ENCODE measurements at regions not wholly inside any gene's neighbourhood (a gene's known extent, or its start where the extent isn't known, plus 50 kb on each side); places are given as distances from the start of the nearest gene placed in this dataset.
"Not testable (repeated sequence)": the region's sequence is repeated elsewhere in the genome, so short reads cannot be mapped to it uniquely, and the experiment has no call there.

GRCh38 chr2:185393091-185393490, 345.5 kb upstream of the FSIP2 start:
- TF ChIP-seq CTCF (IDR thresholded peaks at IDR 0.05): no peak
- no peak for TF ChIP-seq POLR2A (IDR thresholded peaks at IDR 0.05)
- DNase-seq: no peak
- intact Hi-C loops (cut with DNase I; ENCODE audit: low total_unique reads): no loop called here
- Histone ChIP-seq H3K27ac (no peak overlapping the region), H3K4me1 (no peaks in the 10 kb centered on the region), H3K36me3 (ENCODE audit: low read depth, missing control alignments) (no peaks in the 10 kb centered on the region), H3K4me3 (no peak overlapping the region), H3K27me3 (no peaks in the 10 kb centered on the region), H3K9me3 (no peaks in the 10 kb centered on the region)
- WGBS, 2 donors: 77 to 81% methylated on average over 5 of the region's 5 CpGs

GRCh38 chr2:185402474-185402873, 336.1 kb upstream of the FSIP2 start:
- H3K9me3 ChIP-seq: no peaks in the 10 kb centered on the region
- no peak overlapping the region for H3K27ac ChIP-seq
- 91 to 95% methylated on average over 1 of the region's 1 CpG for WGBS, 2 donors
- TF ChIP-seq CTCF (IDR thresholded peaks at IDR 0.05) (no peak), POLR2A (IDR thresholded peaks at IDR 0.05) (no peak)
- no peaks in the 10 kb centered on the region for H3K4me1 ChIP-seq
- no peak for DNase-seq
- H3K36me3 ChIP-seq (ENCODE audit: low read depth, missing control alignments): no peaks in the 10 kb centered on the region
- H3K4me3 ChIP-seq: no peak overlapping the region
- intact Hi-C loops (cut with DNase I; ENCODE audit: low total_unique reads): no loop called here
- H3K27me3 ChIP-seq: no peaks in the 10 kb centered on the region

- Histone ChIP-seq H3K27ac (no peak overlapping the region), H3K4me3 (no peak overlapping the region), H3K4me1 (no peaks in the 10 kb centered on the region), H3K27me3 (no peaks in the 10 kb centered on the region), H3K36me3 (ENCODE audit: low read depth, missing control alignments) (no peaks in the 10 kb centered on the region), H3K9me3 (no peaks in the 10 kb centered on the region)
- no peak for DNase-seq
- TF ChIP-seq CTCF (IDR thresholded peaks at IDR 0.05) (no peak), POLR2A (IDR thresholded peaks at IDR 0.05) (no peak)
- intact Hi-C loops (cut with DNase I; ENCODE audit: low total_unique reads): no loop called here
- WGBS, 2 donors: 25 to 41% methylated on average over 2 of the region's 2 CpGs
These were observed 334.0 kb upstream of the FSIP2 start for GRCh38 chr2:185404578-185404977.

GRCh38 chr2:185417111-185417510, 321.5 kb upstream of the FSIP2 start:
- Histone ChIP-seq H3K36me3 (ENCODE audit: low read depth, missing control alignments) (no peaks in the 10 kb centered on the region), H3K27ac (no peak overlapping the region), H3K27me3 (no peaks in the 10 kb centered on the region), H3K4me1 (no peaks in the 10 kb centered on the region), H3K4me3 (no peak overlapping the region), H3K9me3 (no peaks in the 10 kb centered on the region)
- no peak for DNase-seq
- intact Hi-C loops (cut with DNase I; ENCODE audit: low total_unique reads): no loop called here
- WGBS, 2 donors: 95 to 97% methylated on average over 3 of the region's 3 CpGs
- TF ChIP-seq POLR2A (IDR thresholded peaks at IDR 0.05) (no peak), CTCF (IDR thresholded peaks at IDR 0.05) (no peak)

- DNase-seq: no peak
- Histone ChIP-seq H3K27me3 (no peaks in the 10 kb centered on the region), H3K4me1 (no peaks in the 10 kb centered on the region), H3K4me3 (no peak overlapping the region), H3K27ac (no peak overlapping the region), H3K36me3 (ENCODE audit: low read depth, missing control alignments) (no peaks in the 10 kb centered on the region), H3K9me3 (no peaks in the 10 kb centered on the region)
- intact Hi-C loops (cut with DNase I; ENCODE audit: low total_unique reads): no loop called here
- TF ChIP-seq POLR2A (IDR thresholded peaks at IDR 0.05) (no peak), CTCF (IDR thresholded peaks at IDR 0.05) (no peak)
These were observed 320.9 kb upstream of the FSIP2 start for GRCh38 chr2:185417688-185418087.

- intact Hi-C loops (cut with DNase I; ENCODE audit: low total_unique reads); H3K36me3 ChIP-seq (ENCODE audit: low read depth, missing control alignments); H3K4me1 ChIP-seq; H3K4me3 ChIP-seq; H3K9me3 ChIP-seq; DNase-seq; H3K27ac ChIP-seq; H3K27me3 ChIP-seq: not testable (repeated sequence)
- WGBS, 2 donors: 59 to 75% methylated on average over 27 to 33 of the region's 33 CpGs
These were observed 313.5 kb upstream of the FSIP2 start for GRCh38 chr2:185424958-185425629.

Measured in testis (tissue), 2 donors.